MM.1S (cell line): ENCODE measurements at regions not wholly inside any gene's neighbourhood (a gene's known extent, or its start where the extent isn't known, plus 50 kb on each side); places are given as distances from the start of the nearest gene placed in this dataset.
"Not testable (repeated sequence)": the region's sequence is repeated elsewhere in the genome, so short reads cannot be mapped to it uniquely, and the experiment has no call there.

Experiments used
- CTCF ChIP-seq: fragments of 300-600 bp; sonication (generic); IDR thresholded peaks from 2 replicates; pipeline ENCODE4 v1.5.1; 2016; ENCODE audit warnings: antibody characterized with exemption, low read length, mixed read lengths
- EZH2 ChIP-seq: fragments of 300-600 bp; sonication (generic); optimal IDR thresholded peaks from 2 replicates; pipeline ENCODE3; 2017; ENCODE audit warnings: low read depth, mild to moderate bottlenecking, antibody characterized with exemption, low read length, mixed read lengths

- not testable (repeated sequence) for TF ChIP-seq CTCF, EZH2
These were observed 381.5 kb downstream of the FOXD4L6 start for GRCh38 chr9:40746921-40747485.
